WI38 (cell line): ENCODE measurements at regions not wholly inside any gene's neighbourhood (a gene's known extent, or its start where the extent isn't known, plus 50 kb on each side); places are given as distances from the start of the nearest gene placed in this dataset.
"Not testable (repeated sequence)": the region's sequence is repeated elsewhere in the genome, so short reads cannot be mapped to it uniquely, and the experiment has no call there.

Experiments used
- H3K4me3 ChIP-seq: 2 replicates; pipeline ENCODE4 v1.5.1; 2011; ENCODE audit warnings: low read depth, mild to moderate bottlenecking, control low read depth, low read length
- TF ChIP-seq, protein P1 (sequence below): IDR thresholded peaks from 2 replicates; pipeline ENCODE4 v1.5.1; 2012; ENCODE audit warnings: low read depth, mild to moderate bottlenecking, control low read depth, low read length

DNA sequence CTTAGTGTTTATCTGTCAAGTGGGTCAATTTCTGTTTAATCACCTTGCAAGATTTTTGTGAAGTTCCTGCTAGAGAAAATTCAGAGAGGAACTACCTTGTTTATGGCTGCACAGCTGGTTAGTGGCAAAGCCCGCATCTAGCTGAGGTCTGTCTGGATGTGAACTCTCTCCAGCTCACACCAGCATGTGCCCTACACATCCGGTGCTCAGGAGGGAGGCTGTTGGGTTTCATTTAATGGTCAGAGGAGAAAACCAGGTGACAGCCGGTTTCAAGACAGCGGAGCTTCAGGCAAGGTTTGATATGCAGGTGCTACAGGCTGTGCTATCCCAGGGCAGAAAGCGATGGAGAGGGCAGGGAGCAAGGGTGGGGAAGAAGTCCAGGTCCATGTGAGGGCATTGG is 351.1 kb downstream of the ACTR3B start:
- TF ChIP-seq, protein P1, sequence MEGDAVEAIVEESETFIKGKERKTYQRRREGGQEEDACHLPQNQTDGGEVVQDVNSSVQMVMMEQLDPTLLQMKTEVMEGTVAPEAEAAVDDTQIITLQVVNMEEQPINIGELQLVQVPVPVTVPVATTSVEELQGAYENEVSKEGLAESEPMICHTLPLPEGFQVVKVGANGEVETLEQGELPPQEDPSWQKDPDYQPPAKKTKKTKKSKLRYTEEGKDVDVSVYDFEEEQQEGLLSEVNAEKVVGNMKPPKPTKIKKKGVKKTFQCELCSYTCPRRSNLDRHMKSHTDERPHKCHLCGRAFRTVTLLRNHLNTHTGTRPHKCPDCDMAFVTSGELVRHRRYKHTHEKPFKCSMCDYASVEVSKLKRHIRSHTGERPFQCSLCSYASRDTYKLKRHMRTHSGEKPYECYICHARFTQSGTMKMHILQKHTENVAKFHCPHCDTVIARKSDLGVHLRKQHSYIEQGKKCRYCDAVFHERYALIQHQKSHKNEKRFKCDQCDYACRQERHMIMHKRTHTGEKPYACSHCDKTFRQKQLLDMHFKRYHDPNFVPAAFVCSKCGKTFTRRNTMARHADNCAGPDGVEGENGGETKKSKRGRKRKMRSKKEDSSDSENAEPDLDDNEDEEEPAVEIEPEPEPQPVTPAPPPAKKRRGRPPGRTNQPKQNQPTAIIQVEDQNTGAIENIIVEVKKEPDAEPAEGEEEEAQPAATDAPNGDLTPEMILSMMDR: no peak
- H3K4me3 ChIP-seq: no peak overlapping the region

DNA sequence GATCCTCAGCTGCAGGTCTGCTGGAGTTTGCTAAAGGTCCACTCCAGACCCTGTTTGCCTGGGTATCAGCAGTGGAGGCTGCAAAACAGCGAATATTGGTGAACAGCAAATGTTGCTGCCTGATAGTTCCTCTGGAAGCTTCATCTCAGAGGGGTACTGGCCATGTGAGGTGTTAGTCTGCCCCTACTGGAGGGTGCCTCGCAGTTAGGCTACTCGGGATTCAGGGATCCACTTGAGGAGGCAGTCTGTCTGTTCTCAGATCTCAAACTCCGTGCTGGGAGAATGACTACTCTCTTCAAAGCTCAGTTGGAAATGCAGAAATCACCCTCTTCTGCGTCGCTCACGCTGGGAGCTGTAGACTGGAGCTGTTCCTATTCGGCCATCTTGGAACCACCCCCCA is 362.7 kb downstream of the ACTR3B start:
- H3K4me3 ChIP-seq: not testable (repeated sequence)

DNA sequence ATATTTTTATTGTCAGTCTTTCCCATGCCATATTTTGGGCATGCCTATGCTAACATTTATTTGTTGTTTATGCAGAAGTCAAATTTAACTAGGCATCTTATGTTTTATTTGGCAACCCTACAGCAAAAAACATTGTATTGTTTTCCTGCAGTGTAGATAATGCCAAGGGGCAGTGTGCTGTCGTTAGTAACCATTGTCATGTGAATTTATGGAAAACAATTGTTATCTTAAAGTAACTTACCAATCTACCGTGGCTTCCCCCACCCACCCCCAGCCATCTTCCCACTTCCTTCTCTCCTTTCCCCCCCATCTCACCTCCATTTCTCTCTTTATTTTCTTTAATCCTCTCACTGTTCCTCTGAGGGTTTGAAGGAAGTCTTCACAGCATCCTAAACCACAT is 370.5 kb downstream of the ACTR3B start:
- TF ChIP-seq, protein P1: no peak

DNA sequence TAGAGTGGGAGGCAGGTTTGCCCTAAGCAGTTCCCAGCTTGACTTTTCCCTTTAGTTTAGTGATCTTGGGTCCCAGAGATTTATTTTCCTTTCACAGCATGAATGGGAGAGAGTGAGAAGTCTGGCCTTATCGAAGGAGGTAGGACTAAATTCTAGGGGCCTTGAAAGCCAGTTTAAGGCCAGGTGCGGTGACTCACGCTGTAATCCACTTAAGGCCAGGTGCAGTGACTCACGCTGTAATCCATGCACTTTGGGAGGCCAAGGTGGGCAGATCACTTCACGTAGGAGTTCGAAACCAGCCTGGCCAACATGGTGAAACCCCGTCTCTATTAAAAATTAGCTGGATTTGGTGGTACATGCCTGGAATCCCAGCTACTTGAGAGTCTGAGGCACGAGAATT is 392.2 kb downstream of the ACTR3B start:
- TF ChIP-seq, protein P1: no peak
- H3K4me3 ChIP-seq: no peak overlapping the region

More for the DNA sequence above, 370.5 kb downstream of the ACTR3B start:
- H3K4me3 ChIP-seq: no peak overlapping the region

DNA sequence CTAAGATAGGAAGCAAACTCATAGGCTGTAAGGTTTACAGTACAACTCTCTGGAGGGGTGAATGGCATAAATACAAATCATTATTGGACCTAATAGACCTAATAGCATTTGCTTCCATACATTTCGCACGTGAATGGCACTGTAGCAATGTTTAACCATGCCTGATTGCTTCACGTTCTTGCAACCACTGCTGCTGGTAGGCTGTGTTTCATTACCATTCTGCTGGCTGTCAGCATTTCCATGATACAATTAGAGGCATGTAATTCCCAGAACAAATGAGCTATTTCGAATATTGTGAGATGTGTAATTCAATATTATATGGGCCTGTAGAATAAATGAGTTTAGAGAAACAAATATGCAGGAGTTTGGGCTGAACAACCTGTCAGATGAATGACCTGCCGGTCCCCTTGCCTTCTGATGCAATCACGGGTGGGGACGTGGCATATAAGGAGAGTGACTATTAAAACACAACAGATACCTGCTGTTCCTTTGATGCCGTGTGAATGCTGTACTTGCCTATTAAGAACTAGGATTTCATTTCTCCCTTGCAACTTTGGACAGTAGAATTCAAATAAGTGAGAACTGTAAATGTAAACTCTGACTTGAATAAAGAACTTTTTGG is 393.4 kb downstream of the ACTR3B start:
- H3K4me3 ChIP-seq: no peak overlapping the region
- TF ChIP-seq, protein P1: no peak

DNA sequence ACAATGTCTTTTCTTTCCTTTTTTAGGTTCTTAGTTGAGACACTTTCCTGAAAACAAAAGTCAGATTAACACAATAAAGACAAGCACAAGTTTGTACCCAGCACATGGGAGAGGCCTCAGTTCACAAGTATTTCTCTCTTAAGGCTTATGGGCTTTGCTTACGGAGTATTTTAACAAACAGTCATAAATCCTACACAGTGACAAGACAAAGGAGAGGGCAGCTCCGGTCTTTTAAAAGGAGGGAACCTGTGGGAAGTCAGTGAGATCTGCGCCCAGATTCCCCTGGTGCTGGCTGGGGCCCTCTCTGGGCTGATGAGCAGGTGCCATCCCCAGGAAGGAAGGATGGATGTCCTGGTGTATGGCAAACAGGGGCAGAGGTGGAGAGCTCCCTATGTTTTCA is 398.6 kb downstream of the ACTR3B start:
- H3K4me3 ChIP-seq: no peak overlapping the region
- TF ChIP-seq, protein P1: no peak

DNA sequence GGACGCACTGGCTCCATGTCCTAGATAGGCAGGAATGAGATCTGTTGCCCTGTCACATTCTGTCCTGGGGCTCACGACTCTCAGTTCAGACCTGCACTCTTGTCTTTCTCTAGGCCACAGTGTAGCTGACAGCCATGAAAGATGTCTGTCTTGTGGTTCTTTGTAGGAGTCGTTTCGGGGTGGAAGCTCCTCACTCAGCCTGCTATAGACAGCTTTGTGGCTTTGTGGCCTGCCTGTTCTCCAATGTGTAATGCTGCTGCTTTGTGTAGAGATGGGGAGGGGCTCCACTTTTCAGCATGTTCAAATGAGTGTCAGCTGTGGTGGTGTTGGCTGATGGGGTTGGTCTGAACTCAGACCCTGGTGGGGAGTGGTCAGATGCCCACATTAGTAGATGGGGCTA is 410.7 kb downstream of the ACTR3B start:
- TF ChIP-seq, protein P1: no peak

DNA sequence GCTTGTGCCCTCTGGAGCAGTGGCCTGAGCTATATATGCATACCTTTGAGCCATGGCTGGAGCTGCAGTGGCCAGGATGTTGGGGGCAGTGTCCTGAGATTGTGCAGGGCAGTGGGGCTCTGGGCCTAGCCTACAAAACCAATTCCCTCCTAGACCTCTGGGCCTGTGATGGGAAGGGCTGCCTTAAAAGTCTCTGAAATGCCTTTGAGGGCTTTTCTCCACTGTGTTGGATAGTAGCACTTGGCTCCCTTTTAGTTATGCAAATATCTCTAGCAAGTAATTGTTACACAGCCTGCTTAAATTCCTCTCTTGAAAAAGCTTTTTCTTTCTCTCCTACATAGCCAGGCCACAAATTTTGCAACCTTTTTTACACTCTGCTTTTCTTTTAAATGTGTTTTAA is 426.4 kb downstream of the ACTR3B start:
- H3K4me3 ChIP-seq: no peak overlapping the region
- TF ChIP-seq, protein P1: no peak

More for the DNA sequence above, 410.7 kb downstream of the ACTR3B start:
- H3K4me3 ChIP-seq: no peak overlapping the region
